ENCODE measurements at regions not wholly inside any gene's neighbourhood (a gene's known extent, or its start where the extent isn't known, plus 50 kb on each side); places are given as distances from the start of the nearest gene placed in this dataset.

GRCh38 chr6:90917376-90917775 is 330.5 kb upstream of the MAP3K7 start:
- no peak overlapping the region for H3K27ac ChIP-seq
- no peak for TF ChIP-seq CTCF (IDR thresholded peaks at IDR 0.05)
- no peak overlapping the region for H3K4me3 ChIP-seq
- no peak for DNase-seq (ENCODE audit: low spot score)

- TF ChIP-seq CTCF (IDR thresholded peaks at IDR 0.05), result no peak
- no peak overlapping the region for H3K4me3 ChIP-seq
- no peak overlapping the region for H3K27ac ChIP-seq
- no peak for DNase-seq (ENCODE audit: low spot score)
These were observed 330.1 kb upstream of the MAP3K7 start for GRCh38 chr6:90916968-90917367.

- TF ChIP-seq CTCF (IDR thresholded peaks at IDR 0.05), result no peak
- no peak for DNase-seq (ENCODE audit: low spot score)
- H3K27ac ChIP-seq, result no peak overlapping the region
- H3K4me3 ChIP-seq, result no peak overlapping the region
These were observed 328.5 kb upstream of the MAP3K7 start for GRCh38 chr6:90915224-90915915.

- no peak for TF ChIP-seq CTCF (IDR thresholded peaks at IDR 0.05)
- H3K27ac ChIP-seq, result no peak overlapping the region
- H3K4me3 ChIP-seq, result no peak overlapping the region
- no peak for DNase-seq (ENCODE audit: low spot score)
These were observed 327.4 kb upstream of the MAP3K7 start for GRCh38 chr6:90914312-90914711.

GRCh38 chr6:90913266-90913960 is 326.5 kb upstream of the MAP3K7 start:
- H3K27ac ChIP-seq, result no peak overlapping the region
- DNase-seq (ENCODE audit: low spot score), result no peak

GRCh38 chr6:90911642-90912041 is 324.8 kb upstream of the MAP3K7 start:
- DNase-seq (ENCODE audit: low spot score), result no peak
- no peak overlapping the region for H3K4me3 ChIP-seq
- TF ChIP-seq CTCF (IDR thresholded peaks at IDR 0.05), result no peak
- no peak overlapping the region for H3K27ac ChIP-seq

More at GRCh38 chr6:90913266-90913960, 326.5 kb upstream of the MAP3K7 start:
- no peak for TF ChIP-seq CTCF (IDR thresholded peaks at IDR 0.05)
- H3K4me3 ChIP-seq, result no peak overlapping the region

GRCh38 chr6:90910893-90911292 is 324.0 kb upstream of the MAP3K7 start:
- H3K27ac ChIP-seq, result no peak overlapping the region
- no peak for DNase-seq (ENCODE audit: low spot score)
- no peak for TF ChIP-seq CTCF (IDR thresholded peaks at IDR 0.05)
- no peak overlapping the region for H3K4me3 ChIP-seq
